ENCODE measurements at regions not wholly inside any gene's neighbourhood (a gene's known extent, or its start where the extent isn't known, plus 50 kb on each side); places are given as distances from the start of the nearest gene placed in this dataset.

GRCh38 chrX:7233580-7234406 is 85.8 kb upstream of the PUDP start:
- Histone ChIP-seq H4K20me1 (ENCODE audit: insufficient read depth) (no peaks in the 10 kb centered on the region), H3K36me3 (ENCODE audit: insufficient read depth, low read length) (no peaks in the 10 kb centered on the region), H3K4me3 (ENCODE audit: low read length) (no peak overlapping the region), H3F3A (ENCODE audit: insufficient read depth, low read length, poor library complexity, severe bottlenecking) (no peaks in the 10 kb centered on the region), H3K27ac (ENCODE audit: low read length) (no peak overlapping the region), H3K9me2 (ENCODE audit: insufficient read depth, low read length) (no peaks in the 10 kb centered on the region), H3K9ac (ENCODE audit: low read length) (no peak overlapping the region), H2AFZ (ENCODE audit: low read depth, low read length) (no peak overlapping the region), H3K9me3 (ENCODE audit: low read length) (no peaks in the 10 kb centered on the region), H3K27me3 (ENCODE audit: insufficient read depth, low read depth, low read length) (no peaks in the 10 kb centered on the region), H3K4me2 (ENCODE audit: low read length) (no peak overlapping the region), H3K79me2 (replicated peaks; ENCODE audit: insufficient read depth, low read length) (no peaks in the 10 kb centered on the region)
- TF ChIP-seq RAD21 (conservative IDR thresholded peaks at IDR 0.05): no peak
- no peak for TF ChIP-seq POLR2AphosphoS5 (IDR thresholded peaks at IDR 0.05)
- no peak for TF ChIP-seq TAF1 (IDR thresholded peaks at IDR 0.05; ENCODE audit: low read depth)
- TF ChIP-seq EZH2 (IDR thresholded peaks at IDR 0.05; ENCODE audit: borderline replicate concordance, insufficient read depth, low read length, poor library complexity, severe bottlenecking): no peak

- H3F3A ChIP-seq (ENCODE audit: insufficient read depth, low read length, poor library complexity, severe bottlenecking): no peaks in the 10 kb centered on the region
- TF ChIP-seq CTCF (IDR thresholded peaks at IDR 0.05; ENCODE audit: poor library complexity, severe bottlenecking) (no peak), TAF1 (IDR thresholded peaks at IDR 0.05; ENCODE audit: low read depth) (no peak), RAD21 (conservative IDR thresholded peaks at IDR 0.05) (no peak), POLR2AphosphoS5 (IDR thresholded peaks at IDR 0.05) (no peak), EZH2 (IDR thresholded peaks at IDR 0.05; ENCODE audit: borderline replicate concordance, insufficient read depth, low read length, poor library complexity, severe bottlenecking) (no peak), MXI1 (conservative IDR thresholded peaks at IDR 0.05; ENCODE audit: poor library complexity, severe bottlenecking) (no peak), SMC3 (conservative IDR thresholded peaks at IDR 0.05; ENCODE audit: poor library complexity) (no peak), REST (IDR thresholded peaks at IDR 0.05; ENCODE audit: borderline replicate concordance) (no peak)
- H3K9me3 ChIP-seq (ENCODE audit: low read length): no peaks in the 10 kb centered on the region
- H3K27ac ChIP-seq (ENCODE audit: low read length): peak overlapping the region; percentile 44
- H3K9ac ChIP-seq (ENCODE audit: low read length): no peak overlapping the region
- H3K9me2 ChIP-seq (ENCODE audit: insufficient read depth, low read length): no peaks in the 10 kb centered on the region
- H3K79me2 ChIP-seq (replicated peaks; ENCODE audit: insufficient read depth, low read length): no peaks in the 10 kb centered on the region
- H3K4me3 ChIP-seq (ENCODE audit: low read length): no peak overlapping the region
- H3K4me2 ChIP-seq (ENCODE audit: low read length): no peak overlapping the region
- H3K36me3 ChIP-seq (ENCODE audit: insufficient read depth, low read length): no peaks in the 10 kb centered on the region
- H2AFZ ChIP-seq (ENCODE audit: low read depth, low read length): no peak overlapping the region
- no peaks in the 10 kb centered on the region for H4K20me1 ChIP-seq (ENCODE audit: insufficient read depth)
- no peaks in the 10 kb centered on the region for H3K27me3 ChIP-seq (ENCODE audit: insufficient read depth, low read depth, low read length)
Observed at GRCh38 chrX:7228226-7228625, 80.3 kb upstream of the PUDP start.

Data from neural cell (in vitro differentiated cells).